Vagina (tissue), 2 donors: ENCODE measurements at regions not wholly inside any gene's neighbourhood (a gene's known extent, or its start where the extent isn't known, plus 50 kb on each side); places are given as distances from the start of the nearest gene placed in this dataset.

ENCODE experiments used
- DNase-seq, 2 donors: peaks; one replicate each; pipeline ENCODE4 v3.0.0-alpha.2; 2017; ENCODE audit errors: extremely low spot score in 2 of 2
- H3K27ac ChIP-seq: fragments of 200-600 bp; sonication (generic); one replicate; pipeline ENCODE4 v1.5.1; 2019
- H3K27me3 ChIP-seq: fragments of 200-600 bp; sonication (generic); one replicate; pipeline ENCODE4 v1.5.1; 2019
- H3K36me3 ChIP-seq, 2 donors: fragments of 200-600 bp; sonication (generic); one replicate each; pipeline ENCODE4 v1.5.1; 2017 to 2019
- H3K4me1 ChIP-seq: fragments of 200-600 bp; sonication (generic); one replicate; pipeline ENCODE4 v1.5.1; 2019
- H3K4me3 ChIP-seq, 2 donors: fragments of 200-600 bp; sonication (generic); 1 replicate in 1 of 2; 2 replicates in 1 of 2; pipeline ENCODE4 v1.5.1; 2016 to 2019
- H3K9me3 ChIP-seq: fragments of 200-600 bp; sonication (generic); one replicate; pipeline ENCODE4 v1.5.1; 2019
- CTCF ChIP-seq, 3 experiments: fragments of 450-650 bp in 2 of 3; fragments of 200-600 bp in 1 of 3; sonication (generic) in 1 of 3; IDR thresholded peaks; one replicate each; pipeline ENCODE4 v1.5.1; 2017 to 2019; ENCODE audit warnings: antibody characterized with exemption in 3 of 3, mild to moderate bottlenecking in 2 of 3, moderate library complexity in 2 of 3
- POLR2A ChIP-seq, 2 donors: fragments of 450-650 bp; IDR thresholded peaks; one replicate each; pipeline ENCODE4 v1.6.1; 2017; ENCODE audit warnings: antibody characterized with exemption in 2 of 2, mild to moderate bottlenecking in 2 of 2, moderate library complexity in 2 of 2
- POLR2AphosphoS5 ChIP-seq, 2 donors: sonication (generic); formaldehyde crosslinking; IDR thresholded peaks; one replicate each; pipeline ENCODE4 v1.9.0; 2017; ENCODE audit warnings: antibody characterized with exemption in 2 of 2, mild to moderate bottlenecking in 2 of 2, low read depth in 1 of 2; ENCODE audit not compliant: insufficient read depth in 1 of 2
- intact Hi-C: fragments of 100-400 bp; cut with DNase I; formaldehyde crosslinking; loops from one replicate; pipeline ENCODE4 v1.15.1; 2023

DNA sequence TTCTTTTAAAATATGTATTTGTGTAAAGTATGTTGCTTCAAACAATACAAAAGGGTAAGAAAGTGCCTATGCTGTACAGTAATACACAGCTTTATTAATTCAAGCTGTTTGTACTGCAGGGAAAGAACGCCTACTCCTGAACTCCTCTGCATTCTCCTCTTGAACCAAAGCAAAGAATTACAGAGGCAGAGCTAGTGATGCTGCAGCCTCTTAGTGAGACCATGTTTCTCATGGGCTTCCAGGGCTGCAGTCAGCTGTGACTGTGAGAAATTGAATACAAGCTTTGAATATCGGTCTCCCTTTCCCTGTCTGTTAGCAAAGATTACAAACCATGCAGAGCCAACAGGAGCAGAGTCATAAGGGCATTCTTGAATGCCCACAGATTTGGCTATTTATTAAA lies 248.5 kb downstream of the SLITRK1 start:
- Histone ChIP-seq H3K27me3 (no peaks in the 10 kb centered on the region), H3K4me1 (no peaks in the 10 kb centered on the region), H3K36me3 (no peaks in the 10 kb centered on the region), H3K4me3 (no peak overlapping the region), H3K9me3 (no peaks in the 10 kb centered on the region), H3K27ac (no peak overlapping the region)
- intact Hi-C loops = no loop called here
- TF ChIP-seq POLR2A (IDR thresholded peaks at IDR 0.05) (no peak), POLR2AphosphoS5 (IDR thresholded peaks at IDR 0.05; ENCODE audit: insufficient read depth in 1 of 2, low read depth in 1 of 2) (no peak), CTCF (IDR thresholded peaks at IDR 0.05) (no peak)
- DNase-seq = no peak

- Histone ChIP-seq H3K36me3 (no peaks in the 10 kb centered on the region), H3K4me1 (no peaks in the 10 kb centered on the region), H3K9me3 (no peaks in the 10 kb centered on the region), H3K4me3 (no peak overlapping the region), H3K27me3 (no peaks in the 10 kb centered on the region), H3K27ac (no peak overlapping the region)
- intact Hi-C loops = no loop called here
- TF ChIP-seq POLR2AphosphoS5 (IDR thresholded peaks at IDR 0.05; ENCODE audit: insufficient read depth in 1 of 2, low read depth in 1 of 2) (no peak), CTCF (IDR thresholded peaks at IDR 0.05) (no peak), POLR2A (IDR thresholded peaks at IDR 0.05) (no peak)
- no peak for DNase-seq
These were observed 259.9 kb downstream of the SLITRK1 start for GRCh38 chr13:83622422-83622784.

DNA sequence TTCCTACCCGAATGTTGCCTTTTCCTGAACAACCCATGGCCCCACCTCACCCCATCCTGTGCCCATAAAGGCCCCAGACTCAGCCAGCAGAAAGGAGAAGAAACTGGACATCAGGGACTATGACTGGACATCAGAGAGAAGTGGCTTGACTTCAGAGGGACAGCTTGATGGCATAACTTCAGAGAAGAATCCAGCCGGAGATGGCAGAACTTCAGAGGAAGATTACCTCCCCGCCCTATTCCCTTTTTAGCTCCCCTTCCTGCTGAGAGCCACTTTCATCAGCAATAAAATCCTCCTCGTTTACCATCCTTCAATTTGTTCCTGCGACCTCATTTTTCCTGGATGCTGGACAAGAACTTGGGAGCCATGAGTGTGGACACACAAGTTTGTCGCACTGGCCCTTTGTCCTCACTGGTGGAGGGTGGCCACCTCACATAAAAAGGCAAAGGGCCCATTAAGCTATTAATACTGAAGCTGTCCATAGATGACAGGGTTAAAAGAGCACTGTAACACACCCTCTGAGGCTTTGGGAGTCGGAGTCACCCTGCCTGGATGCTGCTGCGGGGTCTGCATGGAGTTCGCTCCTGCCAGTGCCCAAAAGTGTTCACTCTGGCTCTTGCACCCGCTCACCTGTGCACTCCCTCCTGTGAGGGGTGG lies 260.4 kb downstream of the SLITRK1 start:
- Histone ChIP-seq H3K4me1 (no peaks in the 10 kb centered on the region), H3K36me3 (no peaks in the 10 kb centered on the region), H3K27ac (no peak overlapping the region), H3K4me3 (no peak overlapping the region), H3K27me3 (no peaks in the 10 kb centered on the region), H3K9me3 (no peaks in the 10 kb centered on the region)
- intact Hi-C loops = no loop called here
- no peak for DNase-seq
- TF ChIP-seq POLR2AphosphoS5 (IDR thresholded peaks at IDR 0.05; ENCODE audit: insufficient read depth in 1 of 2, low read depth in 1 of 2) (no peak), CTCF (IDR thresholded peaks at IDR 0.05) (no peak), POLR2A (IDR thresholded peaks at IDR 0.05) (no peak)

DNA sequence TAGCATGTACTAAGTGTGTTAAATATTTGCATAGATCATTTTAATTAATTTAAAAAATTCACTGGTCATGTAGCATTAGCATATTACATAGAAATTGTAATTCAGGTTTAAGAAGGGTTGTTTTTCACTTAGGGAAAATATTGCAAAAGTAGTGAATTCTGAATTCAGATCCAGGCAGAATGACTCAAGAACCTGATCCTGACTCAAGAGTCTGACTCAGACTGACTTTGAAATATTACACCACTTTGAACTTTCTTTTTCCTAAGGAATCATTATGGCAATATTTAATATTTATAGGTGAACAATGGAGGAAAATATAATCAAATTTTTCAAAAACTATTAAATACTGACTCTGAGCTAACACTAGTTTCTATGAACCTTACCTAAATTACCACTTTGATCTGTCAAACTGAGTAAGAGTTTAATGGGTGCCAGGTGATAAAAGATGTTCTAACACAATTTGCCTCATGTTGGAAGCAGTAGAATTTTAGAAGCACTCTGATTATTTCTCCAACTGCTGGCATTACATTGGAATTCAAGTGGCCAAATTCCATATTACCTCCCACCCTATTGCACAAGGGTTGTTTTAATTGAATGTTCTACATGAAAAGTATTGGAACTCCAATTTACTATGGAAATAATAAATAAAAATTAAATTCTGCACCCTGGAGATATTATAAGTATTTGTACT lies 261.6 kb downstream of the SLITRK1 start:
- Histone ChIP-seq H3K27me3 (no peaks in the 10 kb centered on the region), H3K9me3 (no peaks in the 10 kb centered on the region), H3K4me3 (no peak overlapping the region), H3K27ac (no peak overlapping the region), H3K36me3 (no peaks in the 10 kb centered on the region), H3K4me1 (no peaks in the 10 kb centered on the region)
- intact Hi-C loops = no loop called here
- no peak for DNase-seq
- TF ChIP-seq POLR2A (IDR thresholded peaks at IDR 0.05) (no peak), CTCF (IDR thresholded peaks at IDR 0.05) (no peak), POLR2AphosphoS5 (IDR thresholded peaks at IDR 0.05; ENCODE audit: insufficient read depth in 1 of 2, low read depth in 1 of 2) (no peak)

DNA sequence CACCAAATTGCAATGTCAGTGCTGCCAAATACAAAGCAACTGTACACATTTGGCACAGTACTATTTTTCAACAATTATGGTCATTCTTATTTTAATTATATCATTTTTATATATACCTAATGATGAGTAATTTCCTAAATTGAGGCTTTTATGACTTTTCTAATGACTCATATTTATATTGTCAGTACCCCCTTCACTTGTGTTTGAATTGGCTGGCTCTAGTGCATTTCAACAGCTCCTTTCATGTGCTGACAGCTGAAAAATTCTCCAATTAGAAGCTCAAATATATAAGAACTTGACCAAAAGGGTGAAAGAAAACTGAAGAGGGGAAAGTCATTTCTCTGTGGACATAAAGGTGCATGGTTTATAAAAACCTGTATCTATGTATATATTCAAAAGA lies 263.3 kb downstream of the SLITRK1 start:
- no peaks in the 10 kb centered on the region for H3K27me3 ChIP-seq
- H3K36me3 ChIP-seq = no peaks in the 10 kb centered on the region
- no peaks in the 10 kb centered on the region for H3K4me1 ChIP-seq
- no peak for DNase-seq
- intact Hi-C loops = no loop called here
- no peaks in the 10 kb centered on the region for H3K9me3 ChIP-seq
- H3K27ac ChIP-seq = no peak overlapping the region
- no peak overlapping the region for H3K4me3 ChIP-seq
- no peak for TF ChIP-seq CTCF (IDR thresholded peaks at IDR 0.05)
